Cardiac muscle cell (in vitro differentiated cells and primary cell): ENCODE measurements at regions not wholly inside any gene's neighbourhood (a gene's known extent, or its start where the extent isn't known, plus 50 kb on each side); places are given as distances from the start of the nearest gene placed in this dataset.

Experiments
- DNase-seq, 2 donors: peaks; one replicate each; pipeline versions ENCODE4 v3.0.0 to v3.0.0-alpha.2; 2010 to 2017; ENCODE audit warnings: low read depth in 1 of 2, low spot score in 1 of 2
- H3K27ac ChIP-seq: fragments of 200-600 bp; sonication (generic); 2 replicates; pipeline ENCODE4 v1.5.1; 2016
- H3K27me3 ChIP-seq: fragments of 200-600 bp; sonication (generic); 2 replicates; pipeline ENCODE4 v1.6.0; 2016; ENCODE audit warnings: control low read depth
- H3K36me3 ChIP-seq: fragments of 200-600 bp; sonication (generic); 2 replicates; pipeline ENCODE4 v1.5.1; 2016; ENCODE audit warnings: control low read depth
- H3K4me1 ChIP-seq: fragments of 200-600 bp; sonication (generic); 2 replicates; pipeline ENCODE4 v1.8.1; 2017; ENCODE audit warnings: low read depth, mild to moderate bottlenecking, mixed run types
- H3K4me3 ChIP-seq: fragments of 200-600 bp; sonication (generic); 2 replicates; pipeline ENCODE4 v1.5.1; 2016; ENCODE audit warnings: mild to moderate bottlenecking
- H3K9me3 ChIP-seq: fragments of 200-600 bp; sonication (generic); 2 replicates; pipeline ENCODE4 v1.5.1; 2017; ENCODE audit warnings: low read depth, mild to moderate bottlenecking, control low read depth
- CTCF ChIP-seq: IDR thresholded peaks from 2 replicates; pipeline ENCODE4 v1.5.1; 2012; ENCODE audit warnings: low read depth, mild to moderate bottlenecking, low read length

GRCh38 chr10:121187391-121187790 lies 336.2 kb downstream of the WDR11 start:
- Histone ChIP-seq H3K27ac (peak overlapping the region; percentile 26), H3K4me3 (no peak overlapping the region), H3K36me3 (no peaks in the 10 kb centered on the region), H3K27me3 (no peaks in the 10 kb centered on the region), H3K9me3 (no peaks in the 10 kb centered on the region), H3K4me1 (peaks cover 9% of the 10 kb centered on the region)
- DNase-seq = no peak
- no peak for TF ChIP-seq CTCF

- H3K4me3 ChIP-seq = no peak overlapping the region
- no peak for TF ChIP-seq CTCF
- no peaks in the 10 kb centered on the region for H3K9me3 ChIP-seq
These were observed 336.8 kb downstream of the WDR11 start for GRCh38 chr10:121188005-121188404.

GRCh38 chr10:121189066-121189465 lies 337.9 kb downstream of the WDR11 start:
- DNase-seq = no peak
- TF ChIP-seq CTCF = no peak
- Histone ChIP-seq H3K4me1 (peaks cover 9% of the 10 kb centered on the region), H3K27me3 (no peaks in the 10 kb centered on the region), H3K36me3 (no peaks in the 10 kb centered on the region), H3K27ac (no peak overlapping the region), H3K4me3 (no peak overlapping the region), H3K9me3 (no peaks in the 10 kb centered on the region)

More at GRCh38 chr10:121188005-121188404, 336.8 kb downstream of the WDR11 start:
- Histone ChIP-seq H3K27ac (peak overlapping the region; percentile 26), H3K4me1 (peaks cover 9% of the 10 kb centered on the region), H3K36me3 (no peaks in the 10 kb centered on the region), H3K27me3 (no peaks in the 10 kb centered on the region)
- peak; percentile 24 to 67 for DNase-seq

GRCh38 chr10:121194696-121195523 lies 343.7 kb downstream of the WDR11 start:
- Histone ChIP-seq H3K9me3 (no peaks in the 10 kb centered on the region), H3K27me3 (no peaks in the 10 kb centered on the region), H3K27ac (no peak overlapping the region), H3K36me3 (no peaks in the 10 kb centered on the region), H3K4me1 (no peaks in the 10 kb centered on the region), H3K4me3 (no peak overlapping the region)
- no peak for TF ChIP-seq CTCF
- no peak for DNase-seq

- Histone ChIP-seq H3K4me1 (no peaks in the 10 kb centered on the region), H3K4me3 (no peak overlapping the region), H3K36me3 (no peaks in the 10 kb centered on the region), H3K27ac (no peak overlapping the region), H3K9me3 (no peaks in the 10 kb centered on the region), H3K27me3 (no peaks in the 10 kb centered on the region)
- TF ChIP-seq CTCF = no peak
- no peak for DNase-seq
These were observed 344.4 kb downstream of the WDR11 start for GRCh38 chr10:121195524-121195910.
